Kidney capillary endothelial cell (primary cell): ENCODE measurements at regions not wholly inside any gene's neighbourhood (a gene's known extent, or its start where the extent isn't known, plus 50 kb on each side); places are given as distances from the start of the nearest gene placed in this dataset.

Experiments used
- DNase-seq: peaks from one replicate; pipeline ENCODE4 v3.0.0-alpha.2; 2018; ENCODE audit warnings: low spot score

DNA sequence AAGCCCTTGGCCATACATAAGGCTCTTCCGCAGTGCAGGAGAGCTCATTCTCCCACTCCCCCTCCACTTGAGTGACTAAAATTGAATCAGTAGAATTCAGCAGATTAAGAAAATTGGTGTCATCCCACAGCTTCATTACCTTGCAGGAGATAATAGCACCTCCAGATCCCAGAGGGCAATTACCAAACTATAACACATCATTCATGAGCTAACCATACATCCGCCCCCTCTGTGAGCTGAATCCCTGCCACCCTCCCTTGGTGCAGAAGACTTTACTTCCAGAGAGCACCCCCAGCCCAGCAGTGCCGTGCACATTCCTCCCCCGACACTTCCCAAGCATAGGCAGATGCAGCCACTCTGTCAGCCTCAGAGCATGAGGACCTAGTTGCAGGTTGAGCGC is 496.5 kb upstream of the B3GAT1 start:
- DNase-seq: no peak

- DNase-seq: no peak
Measured at GRCh38 chr11:134907636-134908035, 495.6 kb upstream of the B3GAT1 start.

DNA sequence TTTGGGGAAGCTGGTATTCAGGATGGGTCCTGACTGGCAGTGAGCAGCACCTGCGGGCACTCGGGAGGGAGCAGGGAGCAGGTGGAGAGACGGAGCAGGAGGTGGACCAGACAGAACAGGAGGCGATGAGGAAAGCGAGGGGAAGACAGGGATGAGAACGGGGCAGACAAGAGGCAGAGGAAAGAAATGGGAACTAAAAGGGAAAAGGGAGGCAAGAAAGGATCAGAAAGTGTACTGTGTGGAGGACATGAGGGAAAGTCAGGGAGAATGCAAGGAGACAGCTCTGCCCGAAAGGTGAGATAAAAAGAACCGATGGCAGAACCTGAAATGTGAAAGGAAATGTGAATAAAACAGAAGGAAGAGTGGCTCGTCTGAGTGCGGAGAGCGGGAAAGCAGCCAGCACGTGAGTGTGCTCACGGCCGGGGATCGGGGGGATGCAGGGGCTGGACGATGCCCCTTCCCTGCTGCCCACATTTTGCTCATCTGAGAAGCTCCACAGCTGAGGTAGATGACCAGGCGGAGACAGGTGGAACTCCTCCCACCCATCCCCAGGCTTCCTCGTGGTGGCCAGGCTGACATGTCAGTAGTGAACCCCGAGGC is 494.4 kb upstream of the B3GAT1 start:
- DNase-seq: no peak

DNA sequence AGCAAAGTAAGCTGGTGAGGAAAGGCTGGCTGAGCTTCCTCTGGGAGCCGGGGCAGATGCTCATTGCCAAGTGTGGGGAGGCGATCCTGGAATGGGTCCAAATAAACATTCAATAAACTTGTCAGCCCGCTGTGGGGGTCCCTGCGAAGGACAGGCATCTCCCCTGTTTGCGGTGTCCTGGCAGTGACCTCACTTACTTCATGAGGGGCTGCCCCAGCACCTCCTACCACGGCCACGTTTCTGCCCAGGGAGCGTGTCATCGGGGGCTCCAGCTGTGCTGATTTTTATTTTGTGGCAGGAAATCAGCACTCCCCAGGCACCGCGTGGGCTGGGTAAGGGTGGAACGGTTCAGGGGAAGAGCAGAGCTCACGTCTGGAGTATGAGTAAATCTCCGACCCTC is 493.9 kb upstream of the B3GAT1 start:
- no peak for DNase-seq

DNA sequence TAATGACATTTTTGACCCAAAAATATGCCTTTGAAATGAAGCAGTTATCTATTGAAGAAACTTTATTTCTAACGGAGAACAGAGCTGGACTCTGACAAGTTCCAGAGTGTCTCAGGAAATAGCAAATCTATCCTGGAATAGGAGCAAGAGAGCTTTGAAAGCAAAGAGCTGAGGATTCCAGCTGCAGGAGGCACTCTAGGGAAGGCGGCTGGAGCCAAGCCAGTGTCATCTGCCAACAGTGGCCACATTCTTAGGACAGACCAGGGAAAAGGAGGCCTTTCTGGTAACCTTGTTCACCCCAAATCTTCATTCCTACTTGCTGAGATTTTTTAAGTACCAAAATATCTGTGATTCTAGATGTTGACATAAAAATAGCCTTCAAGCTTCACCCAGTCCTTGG is 493.5 kb upstream of the B3GAT1 start:
- DNase-seq: no peak

DNA sequence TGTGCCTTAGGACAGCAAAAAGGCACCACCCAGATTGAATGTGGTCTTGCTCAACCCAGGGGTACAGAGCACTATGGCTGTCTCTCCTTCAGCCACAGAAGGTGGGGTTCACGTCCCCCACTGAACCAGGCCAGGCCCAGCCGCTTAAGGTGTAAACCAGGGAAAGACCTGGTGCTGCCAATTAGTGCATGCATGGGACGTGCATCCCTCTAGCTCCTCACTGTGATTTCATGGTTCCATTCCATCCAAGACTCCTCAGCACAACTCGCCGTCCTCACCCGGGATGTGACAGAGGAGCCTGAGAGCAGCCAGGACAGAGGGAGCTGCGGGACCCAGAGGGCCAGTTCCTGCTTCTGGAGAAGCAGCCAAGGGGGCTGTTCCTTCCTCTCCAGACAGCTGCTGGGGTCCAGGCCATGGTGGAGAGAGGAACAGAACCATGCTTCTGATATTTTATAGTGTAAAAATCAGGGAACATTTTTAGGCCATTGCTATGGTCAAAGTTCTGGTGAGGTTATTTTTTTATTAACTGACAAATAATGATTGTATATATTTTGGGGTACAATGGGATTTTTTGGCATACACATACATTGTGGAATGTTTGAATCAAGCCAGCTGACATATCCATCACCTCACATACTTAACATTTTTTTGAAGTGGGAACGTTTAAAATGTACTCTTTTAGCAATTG is 492.2 kb upstream of the B3GAT1 start:
- no peak for DNase-seq

DNA sequence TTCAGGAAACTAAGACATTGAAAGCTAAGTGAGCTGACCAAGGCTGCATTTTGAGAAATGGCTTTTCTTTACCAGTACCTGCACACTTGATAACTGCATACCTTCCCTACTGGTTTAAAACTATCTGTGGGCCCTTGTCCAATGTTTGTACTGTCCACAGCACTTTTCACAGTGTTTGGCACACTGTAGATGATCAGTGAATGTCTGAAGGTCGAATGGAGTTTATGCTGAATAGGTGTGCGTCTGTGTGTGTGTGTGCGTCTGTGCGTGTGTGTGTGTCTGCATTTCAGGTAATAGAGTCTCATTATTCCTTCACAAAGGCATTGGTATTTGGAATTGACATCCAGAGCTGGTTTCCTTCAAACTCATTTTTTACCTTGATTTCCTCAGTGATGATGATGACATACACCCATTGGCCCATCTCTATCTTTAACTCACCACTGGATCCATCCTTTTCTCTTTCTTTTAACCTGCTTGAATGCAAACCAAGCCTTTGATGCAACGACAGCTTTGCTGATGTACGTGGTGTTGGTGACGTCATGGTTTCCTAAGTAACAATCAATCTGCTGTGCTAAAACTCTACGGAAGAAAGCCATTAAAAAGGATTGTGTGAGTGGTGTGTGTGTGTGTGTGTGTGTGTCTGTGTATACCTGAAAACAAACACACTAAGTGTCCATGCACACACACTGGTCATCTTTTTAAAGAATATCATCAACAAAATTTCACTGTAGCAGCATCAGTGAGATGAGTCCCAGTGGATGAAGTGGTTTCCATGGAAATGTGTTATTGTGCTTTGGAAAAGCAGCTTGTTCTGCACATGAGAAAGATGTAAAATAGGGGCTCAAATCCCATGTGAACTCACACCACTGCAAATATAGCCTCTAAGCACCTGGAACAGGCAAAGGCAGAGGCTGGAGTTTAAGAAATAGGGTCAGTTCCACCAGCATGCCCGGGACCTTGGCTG is 490.2 kb upstream of the B3GAT1 start:
- DNase-seq: no peak

- DNase-seq: no peak
Measured at GRCh38 chr11:134901542-134901941, 489.5 kb upstream of the B3GAT1 start.

DNA sequence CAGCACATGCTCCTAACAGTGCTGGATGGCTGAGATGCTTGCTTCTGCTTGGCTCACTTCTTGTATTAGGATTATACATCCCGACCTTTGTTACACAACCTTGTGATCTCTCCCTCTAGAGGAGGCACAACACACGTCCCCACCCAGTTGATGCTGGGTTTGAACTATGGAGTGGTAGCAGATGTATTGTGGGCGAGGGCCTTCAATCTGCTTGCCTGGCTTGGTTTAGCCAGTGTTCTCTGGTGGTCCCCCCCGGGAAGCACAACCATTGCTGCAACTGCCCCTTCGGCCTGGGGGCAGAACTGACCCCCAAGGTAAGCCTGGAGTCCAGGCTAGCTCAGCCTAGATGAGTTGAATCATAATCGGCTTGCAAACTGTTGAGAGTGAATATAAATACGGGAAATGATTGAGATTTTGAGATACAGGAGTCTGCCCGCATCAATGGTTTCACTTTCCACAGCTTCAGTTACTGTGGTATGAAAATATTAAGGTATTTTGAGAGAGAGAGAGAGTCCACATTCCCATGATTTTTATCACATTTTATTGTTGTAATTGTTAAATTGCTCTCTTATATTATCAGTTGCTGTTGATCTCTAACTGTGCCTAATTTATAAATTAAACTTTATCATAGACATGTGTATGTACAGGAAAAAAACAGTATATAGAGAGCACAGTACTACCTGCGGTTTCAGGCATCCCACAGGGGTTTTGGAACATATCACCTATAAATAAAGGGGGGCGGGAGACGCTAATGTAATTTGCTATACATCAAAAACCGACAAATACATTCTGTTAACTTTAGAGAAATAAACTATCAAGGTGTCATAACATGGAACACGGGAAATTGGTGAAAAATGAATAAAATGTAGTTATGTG is 482.0 kb upstream of the B3GAT1 start:
- DNase-seq: no peak

- DNase-seq: no peak
Measured at GRCh38 chr11:134890446-134890845, 478.4 kb upstream of the B3GAT1 start.

GRCh38 chr11:134889832-134890231 is 477.8 kb upstream of the B3GAT1 start:
- DNase-seq: no peak

- DNase-seq: no peak
Measured at GRCh38 chr11:134888821-134889220, 476.8 kb upstream of the B3GAT1 start.

GRCh38 chr11:134887896-134888295 is 475.9 kb upstream of the B3GAT1 start:
- no peak for DNase-seq

GRCh38 chr11:134883484-134883883 is 471.4 kb upstream of the B3GAT1 start:
- no peak for DNase-seq

DNA sequence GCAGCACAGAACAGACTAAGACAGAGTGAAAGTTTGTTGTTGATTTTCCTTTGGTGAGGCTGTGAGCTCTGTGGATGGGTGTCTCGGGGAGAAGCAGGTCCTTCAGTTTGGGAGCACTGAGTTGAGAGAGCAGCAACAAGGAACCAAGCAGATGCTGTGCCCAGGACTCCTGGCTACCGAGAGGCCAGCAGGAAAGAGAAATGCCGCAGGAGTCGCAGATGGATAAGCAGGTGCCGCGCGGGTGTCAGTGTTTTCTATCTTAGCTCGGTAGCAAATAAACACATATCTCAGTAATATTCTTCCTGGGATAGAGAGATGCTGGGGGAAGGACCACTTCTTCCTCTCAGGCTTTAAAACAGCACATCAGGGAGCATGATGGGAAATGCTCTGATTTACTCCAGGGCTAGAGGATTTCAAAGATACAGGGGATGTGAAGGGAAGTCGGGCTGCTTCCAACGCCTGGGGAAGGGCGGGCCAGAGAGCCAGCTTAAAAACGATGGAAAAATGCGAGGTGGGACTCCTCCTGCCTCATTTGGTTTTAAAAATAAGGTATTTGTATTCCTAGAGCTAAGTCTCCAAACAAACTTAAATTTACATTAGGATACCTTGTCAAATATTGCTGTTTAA is 470.7 kb upstream of the B3GAT1 start:
- no peak for DNase-seq

DNA sequence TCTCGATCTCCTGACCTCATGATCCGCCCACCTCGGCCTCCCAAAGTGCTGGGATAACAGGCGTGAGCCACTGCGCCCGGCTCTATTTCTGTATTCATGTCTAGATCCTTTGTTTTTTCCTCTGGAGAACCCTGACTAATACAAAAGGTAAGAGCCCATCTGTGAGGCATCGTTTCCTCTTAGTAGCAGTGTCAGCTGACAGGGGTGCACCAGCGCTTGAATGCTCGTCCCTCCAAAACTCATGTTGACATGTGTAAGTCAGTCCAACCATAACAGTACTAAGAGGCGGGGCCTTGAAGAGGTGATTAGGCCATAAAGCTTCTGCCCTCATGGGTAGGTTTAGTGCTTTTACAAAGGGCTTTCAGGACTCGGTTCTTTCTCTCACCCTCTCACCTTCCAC is 470.1 kb upstream of the B3GAT1 start:
- no peak for DNase-seq

DNA sequence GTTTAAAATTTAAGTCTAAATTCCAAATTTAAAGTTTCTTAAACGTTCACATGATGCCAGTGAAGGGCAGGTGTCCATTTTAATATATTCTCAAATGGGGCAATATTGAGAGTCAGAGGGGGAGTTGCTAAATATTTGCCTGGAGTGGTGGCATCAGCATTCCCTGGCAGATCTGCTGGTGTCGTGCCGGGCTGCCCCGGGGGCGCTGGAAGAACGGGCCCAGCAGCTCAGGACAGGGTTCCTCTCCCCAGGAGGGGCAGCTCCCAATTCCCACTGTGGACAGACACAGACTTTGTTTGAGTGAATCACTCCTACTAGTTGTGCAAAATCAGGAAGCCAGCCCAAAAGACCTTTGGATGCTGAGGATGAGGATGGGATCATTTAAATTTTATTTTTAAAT is 468.7 kb upstream of the B3GAT1 start:
- no peak for DNase-seq

- no peak for DNase-seq
Measured at GRCh38 chr11:134879931-134880330, 467.9 kb upstream of the B3GAT1 start.

GRCh38 chr11:134879341-134879740 is 467.3 kb upstream of the B3GAT1 start:
- DNase-seq: no peak

GRCh38 chr11:134878785-134879184 is 466.7 kb upstream of the B3GAT1 start:
- DNase-seq: no peak

- DNase-seq: no peak
Measured at GRCh38 chr11:134876226-134876625, 464.2 kb upstream of the B3GAT1 start.
